Endometrial microvascular endothelial cells (primary cell): ENCODE measurements at regions not wholly inside any gene's neighbourhood (a gene's known extent, or its start where the extent isn't known, plus 50 kb on each side); places are given as distances from the start of the nearest gene placed in this dataset.

Experiments
- in situ Hi-C: cut with HindIII; loops from 2 replicates; pipeline ENCODE4 v1.10.0; 2017; ENCODE audit warnings: low sequenced_read_pairs, low pct_unique_long_range_greater_than_20kb; ENCODE audit errors: inconsistent ontology term

DNA sequence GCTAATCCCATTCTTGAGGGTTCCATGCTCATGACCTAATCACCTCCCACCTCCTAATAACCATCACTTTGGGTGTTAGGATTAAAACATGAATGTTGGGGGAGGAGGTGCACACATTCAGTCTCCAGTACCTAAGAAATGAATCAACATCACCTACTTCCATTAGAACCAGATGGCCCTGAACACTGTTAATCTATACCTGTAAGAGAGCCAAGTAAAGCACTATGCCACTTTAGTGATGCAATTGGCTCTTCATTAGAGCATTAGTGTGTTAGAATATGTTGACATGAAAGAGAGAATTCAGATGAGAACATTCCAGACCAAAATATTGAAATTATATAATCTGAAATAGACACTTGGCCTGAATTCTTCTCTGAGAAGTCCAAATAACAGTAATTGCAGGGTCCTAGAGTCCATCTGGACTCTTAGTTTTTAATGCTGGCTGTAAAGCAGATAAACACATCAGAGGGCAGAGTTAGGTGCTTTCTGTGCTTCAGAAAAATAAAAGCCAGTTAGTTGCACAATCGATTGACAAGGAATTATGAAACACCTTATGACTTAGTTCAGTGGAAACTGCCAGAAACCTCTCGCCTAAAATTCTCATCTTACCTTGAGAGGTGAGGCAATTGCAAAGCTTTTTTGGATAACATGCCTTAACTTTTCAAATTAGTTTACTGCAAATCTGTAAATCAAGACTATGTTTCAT is 923.7 kb downstream of the SLC4A3 start:
- in situ Hi-C loops = no loop called here

DNA sequence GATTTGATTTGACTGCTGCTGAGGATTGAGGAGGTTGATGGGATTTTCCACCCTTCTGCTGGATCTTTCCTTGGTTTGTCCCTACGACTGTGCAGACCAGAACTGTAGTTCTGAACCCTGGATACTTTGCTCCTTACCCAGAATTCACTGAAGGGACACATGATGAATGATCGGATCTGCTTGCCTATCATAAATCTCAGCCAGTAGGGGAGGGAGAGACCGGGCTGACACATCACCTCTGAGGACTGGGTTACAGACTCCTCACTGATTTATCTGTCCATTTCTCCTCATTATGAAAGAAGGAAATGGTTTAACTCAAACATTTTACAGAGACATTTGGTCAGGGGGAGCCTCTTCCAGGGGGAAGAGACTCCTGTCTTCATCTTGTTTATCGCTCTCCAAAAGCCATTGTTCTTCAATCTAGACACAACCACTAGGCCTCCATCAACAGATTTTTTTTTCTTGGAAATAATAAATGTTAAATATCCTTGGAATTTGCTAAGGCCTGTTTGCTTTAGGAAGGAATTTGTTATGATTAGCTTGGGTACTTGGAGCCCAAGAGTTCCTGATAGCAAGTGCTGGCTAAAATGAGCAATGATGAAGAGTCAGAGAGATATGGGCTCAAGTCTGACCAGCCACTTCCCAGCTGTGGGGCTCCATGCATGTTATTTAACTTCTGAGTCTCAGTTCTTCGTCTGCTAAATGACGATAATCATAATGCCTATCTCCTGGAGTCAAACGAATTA is 925.5 kb downstream of the SLC4A3 start:
- in situ Hi-C loops = no loop called here

DNA sequence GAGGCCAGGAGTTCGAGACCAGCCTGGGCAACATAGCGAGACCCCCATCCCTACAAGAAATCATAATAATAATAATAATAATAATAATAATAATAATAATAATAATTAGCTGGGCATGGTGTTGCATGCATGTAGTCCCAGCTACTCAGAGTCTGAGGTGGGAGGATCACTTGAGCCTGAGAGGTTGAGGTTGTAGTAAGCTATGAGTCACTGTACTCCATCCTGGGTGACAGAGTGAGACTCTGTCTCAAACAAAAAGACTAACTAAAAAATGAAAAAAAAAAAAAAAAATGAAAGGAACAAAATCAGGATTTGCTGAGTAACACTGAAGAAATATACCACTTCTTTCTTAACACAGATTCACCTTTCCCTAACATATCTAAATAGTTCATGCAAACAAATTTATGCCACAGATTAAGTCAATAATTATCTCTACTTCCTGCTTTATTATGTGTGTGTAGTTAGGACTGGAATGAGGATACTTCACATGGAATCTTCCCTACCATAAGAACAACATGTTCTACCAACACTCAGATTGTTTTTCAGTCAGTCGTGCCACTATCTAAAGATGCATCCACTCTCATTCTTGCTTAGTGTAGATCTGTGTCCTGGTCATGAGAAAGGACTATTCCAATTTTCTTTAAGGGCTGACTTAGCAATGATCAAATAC is 928.7 kb downstream of the SLC4A3 start:
- in situ Hi-C loops = no loop called here

DNA sequence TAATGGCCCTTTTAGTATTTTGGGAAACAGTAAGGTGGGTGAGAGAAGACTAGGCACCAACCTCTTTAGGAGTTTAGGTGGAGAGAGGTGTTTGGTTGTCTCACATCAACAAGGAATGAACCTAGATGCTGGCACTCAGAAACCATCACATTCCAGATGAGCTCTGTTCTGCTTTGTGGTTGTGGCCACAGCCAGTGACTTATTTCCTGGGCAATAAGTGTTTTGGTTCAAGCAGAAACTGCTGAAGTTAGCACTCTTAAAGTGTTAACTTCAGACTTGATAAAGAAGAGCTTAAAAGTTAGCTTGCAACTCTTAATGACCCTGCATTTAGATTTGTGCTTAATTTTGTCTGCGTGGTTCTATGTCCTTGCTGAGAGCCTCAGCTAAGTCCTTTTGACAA is 929.2 kb downstream of the SLC4A3 start:
- in situ Hi-C loops = no loop called here

DNA sequence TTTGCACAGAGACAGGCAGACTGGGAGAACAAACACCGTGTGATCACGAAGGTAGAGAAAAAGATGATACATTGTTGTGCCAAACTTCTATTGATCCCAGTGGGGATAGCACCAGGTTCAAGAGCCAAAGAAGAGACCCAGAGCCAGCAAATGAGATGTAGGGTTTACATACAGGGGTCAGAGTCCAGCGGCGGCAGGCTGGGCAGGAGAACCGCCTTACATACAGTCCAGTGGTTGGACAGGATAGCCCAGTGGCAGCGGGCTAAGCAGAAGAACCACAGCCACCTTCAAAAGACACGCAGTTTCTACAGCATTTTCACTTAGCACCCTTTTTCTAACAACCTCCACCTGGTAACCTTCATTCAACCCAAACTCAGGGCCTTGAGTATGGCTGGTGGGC is 932.8 kb downstream of the SLC4A3 start:
- in situ Hi-C loops = no loop called here

DNA sequence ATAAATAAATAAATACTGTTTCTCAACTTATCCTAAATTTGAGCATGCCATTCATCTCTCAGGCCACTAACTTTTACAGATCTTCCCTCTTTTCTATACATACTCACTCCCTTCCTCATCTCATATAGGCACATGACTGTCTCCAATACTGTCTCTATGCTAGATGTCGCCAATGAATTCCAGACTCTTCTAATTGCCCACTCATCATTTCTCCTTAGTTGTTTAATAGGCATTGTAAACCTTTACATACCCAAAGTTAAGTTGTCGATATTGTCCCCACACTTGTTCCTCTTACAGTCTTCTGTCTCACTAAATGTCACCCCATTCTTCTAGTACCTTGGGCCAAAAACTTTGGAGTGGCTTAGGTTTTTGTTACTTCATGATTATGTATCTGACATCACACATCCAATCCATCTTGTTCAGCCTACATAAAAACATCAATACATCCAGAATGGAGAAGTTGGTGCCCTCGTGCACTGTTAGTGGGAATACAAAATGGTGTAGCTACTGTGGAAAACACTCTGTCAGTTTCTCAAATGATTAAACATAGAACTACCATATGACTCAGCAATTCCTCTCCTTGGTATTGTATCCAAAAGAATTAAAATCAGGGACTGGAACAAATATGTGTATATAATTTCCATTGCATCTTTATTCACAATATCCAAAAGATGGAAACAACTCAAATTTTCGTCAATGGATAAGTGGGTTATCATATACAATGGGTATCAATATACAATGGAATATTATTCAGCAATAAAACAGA is 935.1 kb downstream of the SLC4A3 start:
- in situ Hi-C loops = no loop called here

DNA sequence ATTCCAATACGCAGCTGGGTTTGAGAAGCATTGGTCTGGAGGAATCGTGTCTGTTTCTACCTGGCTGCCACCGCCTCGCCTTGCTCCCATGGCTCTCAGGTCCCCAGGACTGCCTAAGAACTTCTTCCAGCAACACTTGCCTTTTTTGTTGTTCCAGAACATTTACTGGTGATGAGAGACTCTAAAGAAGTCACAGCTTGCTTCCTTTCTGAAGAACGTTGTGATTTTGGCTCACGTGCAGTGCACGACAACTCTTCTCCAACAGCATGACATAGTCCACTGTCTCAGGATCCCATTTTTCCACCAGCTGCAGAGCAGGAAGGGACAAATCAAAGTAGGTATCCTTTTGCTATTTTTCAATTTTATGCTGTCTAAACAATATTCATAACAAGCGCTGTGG is 940.9 kb downstream of the SLC4A3 start:
- in situ Hi-C loops = no loop called here

DNA sequence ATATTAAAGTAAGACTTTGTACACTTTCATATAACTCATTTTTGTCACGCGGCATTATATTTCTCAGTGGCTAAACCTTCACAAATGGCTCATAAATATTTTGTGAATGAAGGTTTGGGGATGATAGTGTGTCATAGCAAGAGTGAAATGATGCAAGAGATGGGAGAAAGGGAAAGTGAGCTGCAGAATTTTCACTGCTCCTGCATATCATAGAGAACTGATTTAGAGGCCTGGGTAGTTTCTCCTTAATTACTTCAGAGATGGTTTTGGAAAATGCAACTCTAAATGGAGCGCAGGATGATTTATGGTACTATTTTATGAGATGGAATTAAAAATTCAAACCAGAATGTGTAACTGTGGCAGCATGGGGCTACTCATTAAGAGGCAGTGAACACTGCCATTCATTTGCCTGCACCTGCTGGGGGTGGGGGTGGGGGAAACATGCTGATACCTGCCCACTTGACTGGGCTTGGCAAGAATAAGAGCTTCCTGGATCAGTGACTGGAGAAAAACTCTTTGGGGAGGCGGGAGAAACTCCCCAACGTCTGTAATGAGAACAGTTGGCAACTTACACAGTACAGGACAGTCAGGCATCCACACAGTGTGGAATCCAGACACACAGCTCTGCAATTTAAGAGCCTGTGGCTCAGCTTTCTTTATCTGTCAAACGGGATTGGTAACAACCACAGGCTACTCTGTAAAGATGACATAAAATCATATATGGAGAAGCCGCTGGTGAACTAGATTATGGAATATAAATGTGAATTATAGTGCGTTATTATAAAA is 941.9 kb downstream of the SLC4A3 start:
- in situ Hi-C loops = no loop called here

DNA sequence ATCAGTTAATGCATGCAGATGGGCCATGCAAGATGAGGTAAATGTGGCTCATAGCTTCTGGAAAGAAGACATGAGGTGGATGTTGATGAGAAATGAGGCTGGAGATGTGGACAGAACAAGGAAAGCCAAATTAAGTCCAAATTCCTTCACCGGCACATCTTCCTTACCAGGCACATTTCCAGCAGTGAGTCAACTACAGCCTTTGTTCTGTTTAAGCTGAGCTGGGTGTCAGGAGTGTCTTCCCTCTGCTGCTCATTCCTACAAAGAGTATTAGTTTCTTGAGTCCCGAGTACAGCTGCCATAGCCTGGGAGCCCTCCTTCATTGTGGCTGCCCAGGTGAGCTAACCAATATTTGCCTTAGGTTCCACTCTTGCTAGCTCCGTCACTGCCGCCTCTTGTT is 945.0 kb downstream of the SLC4A3 start:
- in situ Hi-C loops = no loop called here

DNA sequence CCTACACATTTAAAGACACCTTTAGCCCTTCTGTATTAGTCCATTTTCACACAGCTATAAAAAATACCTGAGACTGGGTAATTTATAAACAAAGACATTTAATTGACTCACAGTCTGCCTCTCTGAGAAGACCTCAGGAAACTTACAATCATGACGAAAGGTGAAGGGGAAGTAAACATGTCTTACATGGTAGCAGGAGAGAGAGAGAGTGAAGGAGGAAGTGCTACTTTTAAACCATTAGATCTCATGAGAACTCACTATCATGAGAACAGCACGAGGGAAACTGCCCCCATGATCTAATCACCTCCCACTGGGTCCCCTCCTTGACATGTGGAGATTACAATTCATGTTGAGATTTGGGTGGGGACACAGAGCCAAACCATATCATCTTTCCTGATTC is 946.6 kb downstream of the SLC4A3 start:
- in situ Hi-C loops = no loop called here

DNA sequence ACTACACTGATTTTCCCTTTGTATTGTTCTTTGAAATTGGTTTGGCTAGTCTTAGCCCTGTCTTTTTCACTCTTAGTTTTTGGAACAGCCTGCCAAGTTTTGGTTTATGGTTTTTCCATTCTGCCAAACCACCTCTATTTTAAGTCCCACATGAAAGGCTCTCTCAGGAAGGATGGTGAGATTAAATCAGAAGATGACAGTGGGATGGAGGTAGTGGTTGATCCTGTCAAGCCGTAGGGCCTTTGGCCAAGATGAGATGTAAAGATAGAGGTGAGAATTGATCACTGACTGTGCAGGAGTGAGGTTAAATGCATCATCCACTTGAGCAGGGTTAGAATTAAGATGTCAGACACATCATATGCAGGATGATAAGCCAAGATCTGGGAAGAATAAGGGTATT is 948.5 kb downstream of the SLC4A3 start:
- in situ Hi-C loops = no loop called here

DNA sequence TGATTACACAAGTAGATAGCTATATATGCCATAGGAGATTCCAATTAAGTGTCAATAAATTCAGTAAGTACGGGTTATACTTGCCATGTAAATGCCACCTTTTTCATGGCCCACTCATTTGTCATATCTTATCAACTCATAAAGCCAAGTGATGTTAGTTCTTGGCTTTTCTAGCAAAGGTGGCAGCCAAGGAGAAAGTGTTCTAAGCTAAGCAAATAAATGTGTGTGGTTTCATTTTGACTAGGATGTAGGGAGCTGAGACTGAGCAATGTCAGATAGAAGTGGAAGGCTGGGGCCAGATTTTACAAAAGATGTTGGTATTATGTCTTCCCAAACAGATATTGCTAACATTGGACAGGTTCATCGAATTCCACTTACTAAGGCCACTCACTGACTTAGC is 952.0 kb downstream of the SLC4A3 start:
- in situ Hi-C loops = no loop called here

DNA sequence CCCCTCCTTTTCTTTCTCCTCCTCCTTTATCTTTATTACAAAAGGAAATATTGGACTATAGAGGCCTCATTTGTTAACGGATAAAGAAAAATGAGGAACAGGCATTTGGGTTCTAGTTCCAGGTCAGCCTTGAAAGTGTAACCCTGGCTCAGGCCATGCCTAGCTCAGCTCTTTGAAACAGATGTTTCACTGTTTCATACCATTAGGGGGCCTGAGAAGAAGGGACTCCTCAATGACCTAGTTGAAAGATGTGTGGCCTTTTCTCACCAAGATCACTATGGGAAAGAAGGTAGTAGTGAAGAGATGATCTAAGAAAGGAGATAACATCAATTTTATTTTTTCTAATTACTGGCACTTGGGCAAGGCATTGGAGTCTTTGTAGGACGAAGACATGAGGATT is 952.7 kb downstream of the SLC4A3 start:
- in situ Hi-C loops = no loop called here

DNA sequence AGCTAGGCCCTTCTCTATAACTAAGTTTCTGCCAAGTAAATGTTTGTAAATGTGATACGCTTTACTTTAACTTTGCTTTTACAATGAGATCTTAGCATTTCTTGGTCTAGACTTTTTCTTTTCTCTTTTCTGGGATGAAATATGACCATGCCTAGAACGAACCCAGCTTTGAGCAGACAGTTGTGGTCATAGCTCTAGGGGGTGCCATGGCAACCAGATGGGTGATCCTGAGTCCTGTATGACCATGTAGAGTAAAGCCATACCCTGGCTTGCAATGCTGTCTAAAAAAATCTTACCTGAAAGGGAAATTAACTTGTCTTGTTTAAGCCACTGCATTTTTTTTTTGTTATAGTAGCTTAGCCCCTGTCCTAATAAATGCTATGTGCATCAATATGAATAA is 956.3 kb downstream of the SLC4A3 start:
- in situ Hi-C loops = no loop called here

DNA sequence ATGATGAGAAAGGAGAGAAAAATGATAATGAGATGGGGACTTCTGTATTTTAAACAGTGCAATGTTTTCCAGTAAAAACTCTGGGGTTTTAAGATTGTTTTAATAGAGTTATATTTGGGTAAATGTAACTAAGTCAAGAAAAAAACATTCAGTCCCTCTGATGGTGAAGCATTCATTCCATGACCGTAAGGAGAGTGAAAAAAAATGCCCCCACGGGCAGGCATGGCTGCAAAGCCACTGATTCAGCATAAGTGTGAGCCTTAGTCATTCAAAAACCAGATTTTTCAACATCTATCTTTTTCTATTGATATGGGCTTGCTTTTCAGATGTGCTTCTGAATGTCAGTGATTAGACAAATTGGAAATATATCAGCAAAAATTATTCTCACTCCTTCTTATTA is 957.8 kb downstream of the SLC4A3 start:
- in situ Hi-C loops = no loop called here

DNA sequence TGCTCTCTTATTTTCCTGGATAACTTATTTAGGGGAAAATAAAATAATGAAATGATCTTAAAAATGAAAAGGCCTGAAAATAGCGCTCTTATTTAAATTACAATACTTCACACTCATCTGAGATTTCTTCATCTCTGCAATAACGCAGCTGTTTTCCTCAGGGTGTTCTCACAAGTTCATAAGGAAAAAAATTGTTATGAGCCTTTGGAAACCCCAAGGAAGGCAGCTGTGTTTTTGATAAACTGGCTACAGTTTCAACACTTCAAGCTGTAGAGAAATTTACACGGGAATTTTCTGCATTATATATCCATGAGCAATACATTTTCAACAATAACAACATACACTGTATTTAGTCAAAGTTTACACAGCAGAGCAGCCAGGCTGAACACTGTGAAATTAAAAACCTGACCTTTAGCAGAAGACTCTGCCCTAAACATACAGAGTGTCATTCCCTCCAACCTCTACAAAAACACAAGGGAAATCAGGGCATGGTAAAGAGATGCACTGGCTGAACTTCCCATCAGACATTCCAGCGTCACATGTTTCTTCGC is 959.6 kb downstream of the SLC4A3 start:
- in situ Hi-C loops = no loop called here

DNA sequence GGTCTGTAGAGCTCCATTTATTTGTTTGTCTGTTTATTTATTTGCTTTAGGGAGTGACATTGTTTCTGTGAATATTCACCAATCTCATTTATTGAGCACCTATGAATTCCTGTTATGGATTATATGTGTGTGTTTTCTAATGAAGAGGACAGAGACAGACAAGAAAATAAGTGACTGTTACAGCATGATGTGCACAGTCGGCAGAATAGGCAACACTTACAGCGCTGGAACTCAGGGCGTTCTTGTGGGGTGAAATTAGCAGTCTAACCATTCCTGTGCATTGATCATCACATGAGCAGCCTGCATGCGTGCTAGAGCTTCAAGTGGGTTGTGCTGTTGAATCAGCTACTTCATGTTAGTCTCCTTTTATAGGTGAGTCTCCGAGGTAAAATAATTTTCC is 960.7 kb downstream of the SLC4A3 start:
- in situ Hi-C loops = no loop called here

DNA sequence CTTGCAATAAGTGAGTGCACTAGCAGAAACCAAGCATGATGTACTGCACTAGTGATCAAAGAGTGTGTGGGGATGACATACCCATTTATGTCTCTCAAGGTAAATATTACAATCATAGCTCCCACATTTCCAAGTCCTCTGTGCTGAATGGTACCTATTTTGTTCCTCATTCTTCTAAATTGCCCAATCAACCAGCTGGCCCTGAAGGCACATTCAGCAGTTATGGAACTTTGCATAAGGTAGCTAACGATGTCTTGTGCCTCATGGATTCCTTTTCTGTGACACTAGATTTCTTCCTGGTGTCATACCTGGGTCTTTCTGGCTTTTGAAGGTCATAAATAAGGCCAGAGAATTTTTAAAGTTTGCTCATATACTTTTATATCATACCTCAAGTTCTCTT is 963.0 kb downstream of the SLC4A3 start:
- in situ Hi-C loops = no loop called here

DNA sequence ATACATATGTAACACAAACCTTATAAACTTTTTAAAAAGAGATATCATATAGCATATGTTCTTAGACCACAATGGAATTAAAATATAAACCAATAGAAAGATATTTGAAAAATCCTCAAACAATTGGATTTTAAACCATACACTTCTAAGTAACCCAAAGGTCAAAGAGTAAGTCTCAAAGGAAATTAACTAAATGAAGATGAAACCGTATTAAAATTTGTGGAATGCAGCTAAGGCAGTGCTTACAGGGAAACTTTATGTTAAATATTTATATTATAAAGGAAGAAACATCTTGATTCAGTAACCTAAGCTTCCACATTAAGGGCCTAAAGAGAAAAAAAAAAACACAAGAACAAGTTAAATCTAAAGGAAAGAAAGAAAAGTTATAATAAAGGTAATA is 966.1 kb downstream of the SLC4A3 start:
- in situ Hi-C loops = no loop called here
